Mucosa of gallbladder (tissue), 1 donor: ENCODE measurements at regions not wholly inside any gene's neighbourhood (a gene's known extent, or its start where the extent isn't known, plus 50 kb on each side); places are given as distances from the start of the nearest gene placed in this dataset.
"Not testable (repeated sequence)": the region's sequence is repeated elsewhere in the genome, so short reads cannot be mapped to it uniquely, and the experiment has no call there.

Source experiments
- DNase-seq: peaks from one replicate; pipeline ENCODE4 v3.0.0-alpha.2; 2020; ENCODE audit warnings: low spot score
- donor health status: DM: no; HTN: no; CAD: no.

DNA sequence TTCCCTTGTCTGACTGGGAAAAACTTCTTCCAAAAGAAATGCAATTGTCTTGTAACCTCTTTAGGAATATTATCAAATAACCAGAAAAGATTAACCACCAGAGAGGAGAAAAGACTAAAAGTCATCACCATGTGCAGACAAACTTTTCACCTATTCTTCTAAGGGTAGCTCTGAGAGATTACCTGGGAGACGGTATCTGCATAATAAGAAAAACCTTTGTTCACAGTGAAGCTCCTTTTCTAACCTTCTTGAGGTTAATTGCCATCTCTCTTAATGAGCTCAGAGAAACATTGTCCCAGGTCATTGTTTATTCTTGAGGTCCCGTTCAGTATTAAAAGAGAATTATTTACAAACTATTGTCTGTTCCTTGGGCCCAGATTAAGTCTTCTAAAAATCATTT, 1091.2 kb upstream of the LRRTM1 start:
- no peak for DNase-seq

DNA sequence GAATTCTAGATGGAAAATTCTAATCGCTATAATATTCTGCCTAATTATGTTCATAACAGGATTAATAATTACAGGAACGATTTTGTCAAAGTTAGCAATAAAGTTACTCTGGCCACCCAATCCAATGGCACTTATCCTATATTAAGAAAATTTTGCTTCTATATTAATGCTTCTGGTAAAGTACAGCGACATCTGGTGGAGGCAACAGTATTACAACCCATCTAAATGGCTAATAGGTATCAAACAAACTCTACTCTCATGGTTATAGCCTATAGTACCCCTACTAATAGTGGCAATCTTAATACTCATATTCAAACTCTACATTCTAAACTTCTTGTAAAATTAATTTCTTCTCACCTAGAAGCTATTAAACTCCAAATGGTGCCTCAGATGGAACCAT, 1084.7 kb upstream of the LRRTM1 start:
- DNase-seq = no peak

DNA sequence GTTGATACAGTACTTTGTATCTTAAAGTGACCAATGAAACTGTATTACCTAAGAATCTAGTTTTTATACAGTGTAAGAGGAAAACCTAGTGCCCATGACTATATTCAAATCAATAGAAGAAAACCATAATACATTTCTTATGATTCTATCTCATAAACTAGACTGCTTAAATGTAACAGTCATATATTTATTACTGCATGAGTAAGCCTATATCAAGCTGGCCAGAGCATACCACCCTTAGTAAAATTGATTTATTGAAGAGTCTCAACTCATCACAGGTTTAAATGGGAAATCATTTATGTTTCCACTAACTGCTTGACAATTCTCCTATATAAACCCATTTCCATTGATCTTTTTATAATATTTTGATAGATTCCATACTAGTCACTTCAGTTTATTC, 1059.2 kb upstream of the LRRTM1 start:
- no peak for DNase-seq

DNA sequence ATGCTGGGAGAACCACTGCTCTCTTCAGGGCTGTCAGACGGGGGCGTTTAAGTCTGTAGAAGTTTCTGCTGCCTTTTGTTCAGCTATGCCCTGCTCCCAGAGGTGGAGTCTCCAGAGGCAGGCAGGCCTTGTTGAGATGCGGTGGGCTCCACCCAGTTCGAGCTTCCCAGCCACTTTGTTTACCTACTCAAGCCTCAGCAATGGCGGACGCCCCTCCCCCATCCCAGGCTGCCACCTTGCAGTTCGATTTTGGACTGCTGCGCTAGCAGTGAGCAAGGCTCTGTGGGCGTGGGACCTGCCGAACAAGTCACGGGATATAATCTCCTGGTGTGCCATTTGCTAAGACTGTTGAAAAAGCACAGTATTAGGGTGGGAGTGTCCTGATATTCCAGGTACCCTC, 1057.9 kb upstream of the LRRTM1 start:
- DNase-seq = not testable (repeated sequence)

DNA sequence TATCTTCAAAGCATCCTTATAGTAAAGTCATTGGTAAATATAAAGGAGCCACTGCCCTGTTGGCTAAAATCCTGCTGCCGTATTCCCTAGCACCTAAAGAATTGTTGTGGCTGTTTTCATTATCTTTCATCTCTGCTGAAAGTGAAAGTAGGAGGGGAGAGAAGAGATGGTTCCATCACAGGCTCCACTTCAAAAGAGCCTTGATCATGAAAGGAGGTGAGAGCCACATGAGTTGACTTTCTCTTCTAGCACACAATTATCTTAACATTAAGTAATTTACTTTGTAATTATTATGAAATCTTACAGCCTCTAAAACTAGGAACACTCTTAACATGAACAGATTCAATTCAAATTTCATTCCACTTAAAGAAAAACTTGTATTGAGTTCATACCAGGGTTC, 1050.9 kb upstream of the LRRTM1 start:
- DNase-seq = no peak

DNA sequence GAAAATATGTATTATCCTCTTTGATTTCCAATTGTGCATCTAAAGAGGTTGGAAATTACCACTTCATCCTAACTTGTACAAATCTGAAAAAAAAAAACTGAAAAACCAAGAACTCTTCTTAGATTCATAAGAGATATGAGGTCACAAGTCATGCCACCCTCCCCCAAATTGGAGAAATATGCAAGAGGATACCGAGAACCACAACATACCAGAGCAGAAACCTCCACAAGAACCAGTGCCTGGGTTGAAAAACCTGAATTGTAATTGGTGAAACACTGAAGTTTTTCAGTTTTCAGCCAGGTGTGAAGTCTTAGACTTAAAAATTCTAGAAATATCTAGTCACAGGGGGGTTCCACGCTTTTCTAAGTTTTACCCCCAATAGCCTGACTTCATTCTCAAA, 1029.5 kb upstream of the LRRTM1 start:
- no peak for DNase-seq

DNA sequence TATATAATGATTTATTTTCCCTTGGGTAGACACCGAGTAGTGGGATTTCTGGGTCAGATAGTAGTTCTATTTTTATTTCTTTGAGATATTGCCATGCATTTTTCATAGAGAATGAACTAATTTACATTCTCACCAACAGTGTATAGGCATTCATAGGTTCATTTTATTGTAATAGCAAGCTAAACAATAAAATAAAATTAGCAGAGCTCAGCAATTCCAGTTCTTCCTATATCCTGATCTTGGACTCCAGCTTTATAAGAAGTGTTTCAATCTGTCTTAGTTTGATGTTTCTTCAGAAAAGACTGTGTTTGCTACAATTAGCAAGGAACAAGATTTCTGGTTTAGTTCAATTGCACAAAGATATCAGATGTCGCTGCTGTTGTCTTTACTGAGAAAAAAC, 1024.4 kb upstream of the LRRTM1 start:
- no peak for DNase-seq

DNA sequence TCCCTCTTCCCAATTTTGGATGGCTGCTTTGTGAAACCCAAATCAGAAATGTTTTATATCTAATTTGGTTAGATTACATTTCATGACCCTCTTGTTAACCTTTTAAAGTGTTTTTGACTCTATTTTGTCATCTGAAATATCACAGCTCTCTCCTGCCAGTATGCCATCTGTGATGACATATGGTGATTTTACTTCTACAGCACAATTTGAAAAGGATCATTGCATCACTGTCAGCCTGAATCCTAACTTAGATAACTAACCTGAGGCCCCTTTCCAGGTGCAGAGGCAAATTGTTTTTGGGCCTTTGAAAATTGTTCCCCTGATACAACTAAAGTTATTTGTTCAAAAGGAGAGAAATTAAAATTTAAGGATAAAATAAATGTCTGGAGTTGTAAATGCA, 1023.4 kb upstream of the LRRTM1 start:
- DNase-seq = no peak

DNA sequence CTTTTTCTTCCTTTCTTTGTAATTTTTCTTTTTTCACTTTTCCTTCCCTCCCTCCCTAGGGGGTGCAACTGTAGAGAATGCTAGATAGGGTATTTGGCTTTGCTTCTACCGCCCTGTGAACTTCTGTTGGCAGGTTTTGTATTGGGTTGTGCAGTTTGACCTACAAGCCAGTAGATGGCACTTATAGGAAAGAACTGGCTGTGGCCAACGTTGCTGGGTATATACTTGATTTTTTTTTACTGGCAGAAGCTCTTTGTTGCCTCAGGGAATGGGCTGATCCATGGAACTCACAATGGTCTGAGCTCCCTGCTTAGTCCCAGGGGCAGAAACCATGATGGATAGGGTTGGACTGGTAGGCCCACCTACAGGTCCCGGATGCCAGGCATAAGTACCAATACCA, 1019.5 kb upstream of the LRRTM1 start:
- DNase-seq = peak; percentile 16

DNA sequence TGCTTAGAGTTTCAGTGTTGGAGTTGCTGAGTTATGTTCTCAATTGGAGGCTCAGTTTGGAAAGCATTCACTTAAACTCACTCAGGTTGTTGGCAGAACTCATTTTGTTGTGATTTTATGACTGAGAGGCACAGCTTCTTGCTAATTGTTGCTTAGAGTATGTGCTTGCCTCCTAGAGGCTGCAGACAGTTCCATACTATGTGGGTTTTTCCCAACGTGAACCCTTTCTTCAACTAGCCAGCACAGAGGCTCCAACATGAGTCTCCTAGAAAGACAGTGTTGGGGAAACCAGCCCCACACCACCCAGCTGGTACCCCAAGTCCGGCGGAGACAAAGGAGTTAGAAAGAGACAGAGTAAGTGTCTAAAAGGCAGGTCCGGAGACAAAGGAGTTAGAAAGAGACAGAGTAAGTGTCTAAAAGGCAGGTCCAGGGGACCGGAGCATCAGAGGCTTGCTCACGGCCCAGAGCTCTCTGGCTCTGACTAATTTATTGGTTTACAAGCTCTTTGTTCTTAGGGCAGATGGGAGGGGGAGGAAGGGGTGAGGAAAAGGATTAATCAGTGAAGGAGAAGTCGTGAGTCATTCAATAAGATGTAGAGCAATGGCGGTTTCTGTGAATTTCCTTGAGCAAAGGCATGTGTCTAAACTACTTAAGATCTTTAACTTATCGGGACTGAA, 999.7 kb upstream of the LRRTM1 start:
- DNase-seq = peak; percentile 35

DNA sequence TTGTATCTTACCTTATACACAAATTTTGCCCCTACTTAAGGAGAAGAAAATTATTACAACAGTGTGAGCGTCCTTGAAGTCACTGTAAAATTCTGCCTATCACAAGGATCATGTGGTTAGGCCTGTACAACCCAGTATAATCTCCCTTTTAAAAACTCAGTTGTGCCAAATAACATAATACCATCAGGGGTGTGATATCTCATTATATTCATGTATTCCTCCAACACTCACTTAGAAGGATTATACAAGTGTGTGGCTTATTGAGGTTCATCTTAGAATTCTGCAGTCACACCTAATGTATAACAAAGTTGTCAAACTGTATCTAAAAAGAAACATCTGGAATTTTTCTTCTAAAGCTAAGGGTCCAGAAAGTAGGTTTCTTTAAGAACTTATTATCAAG, 998.8 kb upstream of the LRRTM1 start:
- no peak for DNase-seq

DNA sequence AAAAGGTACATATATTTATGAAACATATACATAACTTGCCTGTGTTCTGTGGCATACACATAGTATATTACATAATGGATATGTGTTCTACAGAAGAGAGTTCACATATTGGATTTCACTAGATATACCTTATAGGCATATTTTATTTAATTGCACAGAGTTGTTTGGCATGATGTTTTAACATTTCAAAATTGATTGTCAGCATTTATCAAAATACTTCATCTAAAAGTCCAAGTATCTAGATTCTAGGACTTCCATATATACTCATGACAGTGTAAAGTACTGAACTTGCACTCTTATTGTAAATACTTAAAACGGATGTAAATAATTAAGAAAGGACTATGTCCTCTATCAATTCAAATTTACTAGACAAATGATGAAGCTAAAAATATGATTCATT, 995.3 kb upstream of the LRRTM1 start:
- DNase-seq = no peak

DNA sequence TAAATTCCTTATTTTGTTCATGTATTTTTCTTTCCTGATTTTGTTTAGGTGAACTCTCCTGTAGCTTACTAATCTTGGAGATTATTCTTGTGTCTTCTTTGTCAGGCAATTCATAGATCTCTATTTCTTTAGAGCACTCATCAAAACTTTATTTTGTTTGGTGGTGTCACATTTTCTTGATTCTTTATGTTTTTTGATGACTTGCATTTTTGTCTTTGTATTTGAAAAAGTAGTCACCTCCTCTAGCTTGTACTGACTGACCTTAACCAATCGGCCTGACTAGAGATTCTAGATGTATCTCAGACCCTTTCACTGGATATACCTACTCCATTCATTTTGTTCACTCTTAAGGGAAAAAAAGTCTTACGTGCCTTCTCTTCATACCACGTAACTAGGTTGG, 986.3 kb upstream of the LRRTM1 start:
- DNase-seq = no peak

DNA sequence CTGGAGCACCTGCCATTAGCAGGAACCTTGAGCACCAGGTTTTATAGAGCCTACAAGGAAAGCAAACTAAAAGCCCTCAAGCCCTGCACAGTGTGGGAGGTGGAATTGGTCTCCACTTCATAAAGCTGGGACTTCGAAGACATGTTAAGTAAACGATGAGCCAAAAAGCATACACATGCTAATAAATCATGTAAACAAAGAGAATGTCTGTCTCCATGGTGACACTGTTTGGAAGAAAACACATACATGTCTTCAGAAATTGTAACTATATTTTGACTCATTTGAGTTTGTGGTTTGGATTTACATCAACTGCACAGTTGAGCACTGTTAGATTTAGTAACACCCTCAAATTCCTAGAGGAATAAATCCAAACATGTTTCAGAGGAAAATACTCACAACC, 978.5 kb upstream of the LRRTM1 start:
- no peak for DNase-seq

DNA sequence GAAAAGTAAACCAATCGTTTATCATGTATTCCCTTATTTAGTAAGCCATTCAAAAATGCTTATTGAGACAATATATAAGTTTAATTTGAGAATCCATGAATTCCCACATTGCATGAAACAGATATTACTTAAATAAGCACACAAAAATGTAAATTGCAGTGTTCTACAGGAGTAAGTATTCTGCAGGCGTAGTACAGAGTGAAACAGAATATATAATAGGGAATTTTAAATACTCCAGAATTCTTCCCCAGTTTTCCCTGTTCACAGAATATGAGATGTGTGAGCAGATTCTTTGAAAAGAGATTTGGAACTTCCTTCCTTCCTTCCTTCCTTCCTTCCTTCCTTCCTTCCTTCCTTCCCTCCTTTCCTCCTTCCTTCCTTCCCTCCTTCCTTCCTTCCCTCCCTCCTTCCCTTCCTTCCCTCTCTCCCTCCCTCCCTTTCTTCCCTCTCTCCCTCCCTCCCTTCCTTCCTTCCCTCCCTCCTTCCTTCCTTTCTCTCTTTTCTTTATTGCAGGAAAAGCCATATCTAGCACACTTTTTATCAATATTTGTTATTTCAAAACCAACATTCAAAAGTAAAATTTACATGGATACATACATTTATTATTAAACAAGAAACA, 977.7 kb upstream of the LRRTM1 start:
- DNase-seq = no peak

DNA sequence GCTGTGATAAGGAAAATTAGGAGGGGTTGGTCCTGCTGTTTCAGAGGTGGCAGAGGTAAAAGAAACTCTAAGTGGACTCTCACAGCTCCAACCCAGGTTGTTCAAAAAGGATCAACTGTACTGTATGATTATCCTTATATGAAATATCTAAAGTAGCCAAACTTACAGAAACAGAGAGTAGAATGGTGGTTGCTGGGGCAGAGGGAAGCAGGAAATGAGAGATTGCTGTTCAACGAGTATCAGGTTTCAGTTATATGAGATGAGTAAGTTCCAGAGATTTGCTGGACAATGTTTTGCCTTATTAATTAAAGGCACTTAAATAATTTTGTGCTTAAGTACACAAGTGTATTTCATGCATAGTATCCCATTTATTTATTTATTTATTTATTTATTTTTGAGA, 972.0 kb upstream of the LRRTM1 start:
- no peak for DNase-seq

DNA sequence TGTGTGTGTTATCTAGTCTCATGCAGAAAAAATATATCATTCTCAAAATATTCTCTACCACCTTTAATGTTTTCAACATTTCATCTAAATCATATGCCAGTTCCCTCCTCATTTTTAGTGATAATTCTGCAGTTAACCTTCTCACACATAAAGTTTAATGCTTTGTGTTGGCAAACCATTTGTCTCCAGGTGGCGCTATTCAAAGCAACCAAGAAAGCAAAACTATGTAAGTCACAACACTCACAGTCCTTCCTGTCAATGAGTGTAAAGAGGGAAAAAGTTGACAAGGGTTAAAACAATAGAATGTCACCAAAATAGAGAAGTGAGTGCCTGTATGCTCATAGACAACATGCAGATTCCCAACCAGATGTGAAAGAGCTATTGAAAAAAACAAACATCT, 961.6 kb upstream of the LRRTM1 start:
- no peak for DNase-seq

DNA sequence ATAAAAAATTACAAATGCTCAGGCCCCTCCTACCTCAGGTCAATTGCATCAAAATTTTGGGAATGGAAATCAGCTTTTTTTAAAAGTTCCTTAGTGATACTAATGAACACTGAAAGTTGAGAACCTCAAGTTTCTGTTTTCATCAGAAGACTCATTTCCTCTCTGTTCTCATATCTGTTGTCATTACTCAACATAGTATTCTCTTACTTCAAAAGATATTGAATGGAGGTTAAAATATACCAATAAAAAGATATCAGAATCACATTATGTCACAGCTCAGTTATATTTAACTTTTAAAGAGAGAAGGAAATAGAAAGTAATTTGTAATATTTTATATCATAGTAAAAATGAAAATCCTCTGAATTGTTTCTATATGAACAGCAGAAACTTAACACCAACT, 959.4 kb upstream of the LRRTM1 start:
- no peak for DNase-seq

DNA sequence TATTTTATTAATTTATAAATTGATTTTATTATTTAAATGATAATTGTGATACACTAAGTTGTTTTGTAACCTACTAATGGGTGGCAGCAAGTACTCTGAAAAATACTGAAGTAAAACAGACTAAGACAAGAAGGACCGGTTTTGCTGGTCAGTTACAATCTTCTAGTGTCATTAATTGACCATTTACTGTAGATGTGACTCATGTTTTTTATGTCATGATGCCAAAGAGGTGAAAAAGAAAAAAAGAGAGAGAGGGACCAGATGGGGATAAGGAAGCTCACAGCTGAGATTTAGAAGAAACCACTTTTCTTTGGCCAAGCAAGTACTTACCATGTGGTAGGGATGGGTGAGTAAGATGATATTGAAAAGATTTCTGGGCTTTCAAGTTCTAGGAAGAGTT, 955.8 kb upstream of the LRRTM1 start:
- DNase-seq = peak; percentile 29

DNA sequence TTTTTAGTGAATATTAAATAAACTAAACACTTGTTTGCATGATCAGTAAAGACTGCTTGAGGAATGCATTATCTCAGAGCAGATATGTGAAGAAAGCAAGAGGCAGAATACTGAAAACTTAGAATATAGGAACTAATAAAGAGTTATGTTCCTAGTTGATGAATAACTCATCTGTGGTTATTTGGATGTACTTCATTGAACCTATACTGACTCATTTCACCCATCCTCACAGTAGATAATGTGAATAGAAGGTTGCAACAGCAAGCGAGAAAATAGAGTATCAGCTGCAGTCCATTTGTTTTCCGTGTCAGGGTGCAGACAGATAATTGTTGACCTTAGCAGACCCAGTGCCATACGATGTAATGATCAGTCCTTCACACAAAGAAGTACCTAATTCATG, 945.7 kb upstream of the LRRTM1 start:
- DNase-seq = no peak

DNA sequence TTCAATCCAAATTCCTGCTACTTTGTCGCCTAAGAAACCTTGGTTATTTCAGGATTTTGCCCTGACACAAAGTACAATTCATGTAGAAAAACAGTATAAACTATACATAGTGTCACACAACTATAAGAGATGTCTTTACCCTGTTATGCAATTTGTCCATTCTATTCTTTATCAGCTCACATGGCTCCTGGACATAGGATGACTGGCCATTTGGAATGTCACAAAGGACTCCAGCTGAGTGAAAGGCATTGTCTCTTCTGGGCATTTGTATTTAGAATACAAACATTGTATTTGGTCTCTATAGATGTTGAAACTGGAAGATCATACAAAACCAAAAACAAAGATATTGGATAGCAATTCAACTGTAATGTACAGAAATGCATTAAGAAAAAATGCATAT, 944.6 kb upstream of the LRRTM1 start:
- no peak for DNase-seq

DNA sequence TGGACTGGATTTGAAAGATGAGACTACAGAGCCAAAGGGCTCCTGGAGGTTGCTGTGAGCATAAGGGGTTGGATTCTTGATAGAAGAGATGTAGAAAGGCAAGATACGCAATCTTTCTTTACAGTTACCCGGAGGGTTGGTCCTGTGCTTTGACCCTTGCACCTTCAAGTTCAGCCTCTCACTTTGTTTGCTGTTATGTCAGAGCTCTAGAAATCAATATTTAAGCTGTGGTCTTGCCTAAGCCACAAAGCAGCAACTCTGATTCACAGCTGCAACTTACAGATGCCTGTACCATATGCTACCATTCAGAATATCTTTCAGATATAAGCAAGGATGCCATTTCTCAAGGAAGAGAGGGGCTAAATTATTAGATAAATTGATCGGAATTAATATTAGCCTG, 943.1 kb upstream of the LRRTM1 start:
- peak; percentile 32 for DNase-seq

DNA sequence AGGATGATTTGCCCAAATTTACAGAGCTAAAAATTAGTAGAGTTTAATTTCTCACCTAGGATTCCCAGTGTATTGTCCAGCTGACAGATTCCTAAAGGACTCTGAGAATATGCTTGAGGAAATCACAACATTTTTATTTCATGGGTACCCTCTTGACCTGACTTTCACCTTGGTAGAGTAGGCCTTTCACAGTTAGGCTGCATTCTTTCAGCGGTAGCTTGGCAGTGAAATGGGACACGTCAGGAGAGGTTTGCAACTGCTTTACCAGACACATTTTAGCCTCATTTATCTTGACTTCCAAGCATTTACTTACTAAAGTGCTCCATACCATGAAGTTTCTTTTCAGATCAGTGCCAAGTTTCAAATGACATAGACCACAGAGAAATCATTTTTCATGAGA, 937.9 kb upstream of the LRRTM1 start:
- no peak for DNase-seq

DNA sequence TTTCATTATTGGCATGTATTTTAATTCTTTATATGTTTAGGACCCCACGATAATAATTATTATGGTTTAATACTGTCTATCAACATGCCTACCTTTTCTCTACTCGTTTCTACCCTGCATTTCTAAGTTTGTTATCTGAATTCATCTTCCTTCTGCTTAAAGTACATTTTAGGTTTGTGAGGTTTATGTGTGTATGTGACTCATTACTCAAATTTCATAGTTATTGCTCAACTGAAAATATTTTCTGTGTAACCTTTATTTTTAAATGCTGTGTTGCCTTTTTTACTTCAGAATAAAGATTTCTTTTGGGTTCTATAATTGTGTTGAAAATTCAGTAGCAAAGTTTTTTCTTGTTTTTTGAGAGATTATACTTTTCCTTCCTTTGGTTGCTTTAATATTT, 933.9 kb upstream of the LRRTM1 start:
- DNase-seq = no peak
